Activated naive CD4-positive, alpha-beta T cell treated with anti-CD3 and anti-CD28 coated beads, Interleukin-2, amount 50 U/mL, for 72 hours (primary cell): ENCODE measurements at regions not wholly inside any gene's neighbourhood (a gene's known extent, or its start where the extent isn't known, plus 50 kb on each side); places are given as distances from the start of the nearest gene placed in this dataset.

ENCODE experiments used
- ATAC-seq, 2 donors: fragments of 150-1000 bp; cut with Tn5 transposase; 2 replicates each; pipeline ENCODE4 v1.10.0; 2021; ENCODE audit warnings: mild to moderate bottlenecking in 2 of 2, moderate library complexity in 2 of 2
- DNase-seq, 2 donors: peaks; one replicate each; pipeline ENCODE4 v3.0.0; 2021 to 2022; ENCODE audit warnings: low spot score in 2 of 2
- H3K27ac Mint-ChIP-seq, 2 donors: one replicate each; pipeline ENCODE4 v1.8.0; 2022; ENCODE audit warnings: mild to moderate bottlenecking in 2 of 2, mixed read lengths in 2 of 2
- H3K36me3 Mint-ChIP-seq, 2 donors: one replicate each; pipeline ENCODE4 v1.8.0; 2022; ENCODE audit warnings: mixed read lengths in 2 of 2
- H3K9me3 Mint-ChIP-seq, 2 donors: one replicate each; pipeline ENCODE4 v1.8.0; 2022; ENCODE audit warnings: mixed read lengths in 2 of 2

- DNase-seq: no peak
- no peak for ATAC-seq
- H3K9me3 Mint-ChIP-seq: peaks cover 16 to 25% of the 10 kb centered on the region in 2 donors
- peaks cover 26 to 31% of the 10 kb centered on the region in 2 donors for H3K36me3 Mint-ChIP-seq
- H3K27ac Mint-ChIP-seq: no peak overlapping the region
These were observed 373.1 kb upstream of the DCN start for GRCh38 chr12:91555436-91556415.

GRCh38 chr12:91551927-91552326 is 369.3 kb upstream of the DCN start:
- no peak for ATAC-seq
- DNase-seq: no peak
- H3K36me3 Mint-ChIP-seq: peaks cover 0 to 8% of the 10 kb centered on the region in 2 donors
- no peak overlapping the region for H3K27ac Mint-ChIP-seq
- peaks cover 3 to 19% of the 10 kb centered on the region in 2 donors for H3K9me3 Mint-ChIP-seq

DNA sequence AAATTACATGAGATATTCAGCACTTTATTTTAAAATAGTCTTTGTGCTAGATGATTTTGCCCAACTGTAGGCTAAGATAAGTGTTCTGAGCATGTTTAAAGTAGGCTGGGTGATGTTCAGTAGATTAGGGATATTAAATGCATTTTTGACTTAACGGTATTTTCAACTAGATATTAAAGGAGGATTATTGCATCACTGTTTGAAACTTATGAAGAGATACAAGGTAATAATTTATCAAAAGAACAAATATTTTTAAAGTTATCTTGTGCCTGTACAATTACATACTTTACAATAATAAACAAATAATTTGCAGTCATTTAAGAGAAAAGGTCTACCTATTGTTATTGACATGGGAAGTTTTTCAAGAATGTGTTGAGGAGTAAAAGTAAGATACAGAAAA is 368.6 kb upstream of the DCN start:
- Mint-ChIP-seq H3K27ac (no peak overlapping the region), H3K36me3 (peaks cover 4 to 8% of the 10 kb centered on the region in 2 donors), H3K9me3 (peaks cover 8 to 23% of the 10 kb centered on the region in 2 donors)
- DNase-seq: no peak
- ATAC-seq: no peak

DNA sequence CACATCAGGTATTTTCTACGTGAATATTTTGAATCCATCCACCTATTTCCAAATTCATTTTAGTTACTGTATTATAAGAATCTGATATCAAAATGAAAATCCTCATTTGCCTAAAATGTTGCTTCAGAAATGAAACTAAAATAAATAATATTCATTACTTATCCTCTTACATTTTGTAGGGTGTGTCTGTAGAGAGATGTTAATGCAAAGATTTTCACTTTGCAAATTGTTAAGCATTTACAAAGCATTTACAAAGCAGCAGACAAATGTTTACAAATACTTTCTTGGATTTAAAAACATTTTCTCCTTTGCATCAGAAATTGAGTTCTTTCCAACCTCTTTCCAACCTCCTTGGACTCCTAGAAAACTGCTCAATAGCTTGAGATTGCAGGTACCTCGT is 360.0 kb upstream of the DCN start:
- ATAC-seq: no peak
- Mint-ChIP-seq H3K36me3 (peaks cover 0 to 13% of the 10 kb centered on the region in 2 donors), H3K9me3 (peaks cover 13 to 19% of the 10 kb centered on the region in 2 donors), H3K27ac (no peak overlapping the region)
- DNase-seq: no peak

- peaks cover 12 to 17% of the 10 kb centered on the region in 2 donors for H3K9me3 Mint-ChIP-seq
- H3K27ac Mint-ChIP-seq: no peak overlapping the region
- DNase-seq: no peak
- peaks cover 0 to 13% of the 10 kb centered on the region in 2 donors for H3K36me3 Mint-ChIP-seq
- no peak for ATAC-seq
These were observed 359.4 kb upstream of the DCN start for GRCh38 chr12:91542067-91542466.

DNA sequence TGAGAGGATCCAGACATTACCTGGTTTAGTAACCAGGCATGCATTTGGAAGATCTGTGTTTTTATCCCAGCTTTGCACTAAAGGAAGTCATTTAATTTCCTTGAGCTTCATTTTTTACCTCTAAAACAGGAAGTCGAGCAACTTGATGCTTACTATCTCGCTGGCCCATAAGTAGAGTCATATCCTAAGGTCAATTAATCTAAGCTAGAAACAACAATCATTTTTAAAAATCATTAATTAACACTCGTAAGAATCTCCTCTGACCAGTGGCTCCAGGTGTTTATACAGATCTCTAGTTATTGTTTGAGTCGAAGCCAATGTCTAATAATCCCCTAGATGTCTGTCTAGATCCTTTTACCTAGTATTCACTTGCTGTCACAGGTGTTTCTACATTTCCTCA is 355.8 kb upstream of the DCN start:
- no peak for DNase-seq

DNA sequence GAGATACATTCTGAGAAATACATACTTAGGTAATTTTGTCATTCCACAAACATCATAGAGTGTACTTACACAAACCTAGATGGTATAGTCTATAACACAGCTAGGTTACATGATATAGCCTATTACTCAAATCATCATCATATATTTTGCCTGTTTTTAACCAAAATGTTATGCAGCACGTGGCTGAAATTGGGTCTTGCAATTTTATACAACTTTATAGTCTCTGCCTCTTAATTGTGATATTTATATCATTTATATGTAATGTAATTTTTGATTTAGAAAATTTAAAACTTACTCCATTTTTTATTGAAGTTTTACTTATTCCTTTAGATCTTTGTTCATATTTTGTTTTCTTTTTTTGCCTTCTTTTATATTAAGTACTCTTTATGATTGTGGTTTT is 350.7 kb upstream of the DCN start:
- Mint-ChIP-seq H3K36me3 (peaks cover 0 to 8% of the 10 kb centered on the region in 2 donors), H3K9me3 (peaks cover 5 to 7% of the 10 kb centered on the region in 2 donors), H3K27ac (no peak overlapping the region)
- ATAC-seq (no peak), DNase-seq (no peak)

More for the DNA sequence above, 355.8 kb upstream of the DCN start:
- no peak for ATAC-seq
- peaks cover 0 to 8% of the 10 kb centered on the region in 2 donors for H3K36me3 Mint-ChIP-seq
- peaks cover 7 to 11% of the 10 kb centered on the region in 2 donors for H3K9me3 Mint-ChIP-seq
- no peak overlapping the region for H3K27ac Mint-ChIP-seq

DNA sequence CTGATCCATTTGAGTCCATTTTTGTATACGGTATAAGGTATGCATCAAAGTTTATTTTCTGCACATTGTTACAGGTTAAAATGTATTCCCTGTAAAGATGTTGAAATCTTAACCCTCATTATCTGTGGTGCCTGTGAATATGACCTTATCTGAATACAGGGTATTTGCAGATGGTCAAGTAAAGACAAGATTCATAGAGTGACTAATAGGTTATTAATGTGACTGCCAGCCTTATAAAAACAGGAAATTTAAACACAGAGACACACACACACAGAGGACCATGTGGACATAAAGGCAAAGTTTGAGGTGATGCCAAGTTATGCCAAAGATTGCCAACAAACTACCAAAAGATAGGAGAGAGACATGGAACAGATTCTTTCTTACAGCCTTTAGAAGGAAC is 347.2 kb upstream of the DCN start:
- H3K9me3 Mint-ChIP-seq: peaks cover 3 to 6% of the 10 kb centered on the region in 2 donors
- ATAC-seq (no peak), DNase-seq (no peak)
- H3K27ac Mint-ChIP-seq: no peak overlapping the region
- peaks cover 0 to 5% of the 10 kb centered on the region in 2 donors for H3K36me3 Mint-ChIP-seq

DNA sequence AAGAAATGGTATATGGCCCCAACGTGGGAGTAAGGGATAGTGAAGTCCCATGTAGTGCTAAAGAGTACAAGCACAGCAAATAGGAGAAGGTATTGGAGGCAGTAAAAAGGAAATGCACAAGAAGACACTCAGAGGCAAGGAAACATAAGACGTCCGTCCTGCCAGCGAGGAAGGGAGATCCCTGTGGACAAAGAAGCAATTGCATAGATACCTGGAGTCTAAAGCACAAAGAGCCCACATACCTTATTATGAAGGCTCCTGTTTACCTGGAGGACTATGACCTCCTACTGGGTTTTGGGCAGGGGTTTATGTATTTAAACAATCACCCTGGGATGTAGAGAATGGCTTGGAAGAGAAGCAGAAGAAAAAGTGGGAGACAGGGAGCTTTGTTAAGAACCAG is 341.2 kb upstream of the DCN start:
- H3K36me3 Mint-ChIP-seq: peaks cover 4 to 7% of the 10 kb centered on the region in 2 donors
- ATAC-seq: no peak
- H3K27ac Mint-ChIP-seq: no peak overlapping the region
- DNase-seq: no peak
- no peaks in the 10 kb centered on the region for H3K9me3 Mint-ChIP-seq

GRCh38 chr12:91516695-91517047 is 334.1 kb upstream of the DCN start:
- no peak for DNase-seq
- Mint-ChIP-seq H3K36me3 (peaks cover 4 to 7% of the 10 kb centered on the region in 2 donors), H3K27ac (no peak overlapping the region), H3K9me3 (no peaks in the 10 kb centered on the region)
- ATAC-seq: no peak

DNA sequence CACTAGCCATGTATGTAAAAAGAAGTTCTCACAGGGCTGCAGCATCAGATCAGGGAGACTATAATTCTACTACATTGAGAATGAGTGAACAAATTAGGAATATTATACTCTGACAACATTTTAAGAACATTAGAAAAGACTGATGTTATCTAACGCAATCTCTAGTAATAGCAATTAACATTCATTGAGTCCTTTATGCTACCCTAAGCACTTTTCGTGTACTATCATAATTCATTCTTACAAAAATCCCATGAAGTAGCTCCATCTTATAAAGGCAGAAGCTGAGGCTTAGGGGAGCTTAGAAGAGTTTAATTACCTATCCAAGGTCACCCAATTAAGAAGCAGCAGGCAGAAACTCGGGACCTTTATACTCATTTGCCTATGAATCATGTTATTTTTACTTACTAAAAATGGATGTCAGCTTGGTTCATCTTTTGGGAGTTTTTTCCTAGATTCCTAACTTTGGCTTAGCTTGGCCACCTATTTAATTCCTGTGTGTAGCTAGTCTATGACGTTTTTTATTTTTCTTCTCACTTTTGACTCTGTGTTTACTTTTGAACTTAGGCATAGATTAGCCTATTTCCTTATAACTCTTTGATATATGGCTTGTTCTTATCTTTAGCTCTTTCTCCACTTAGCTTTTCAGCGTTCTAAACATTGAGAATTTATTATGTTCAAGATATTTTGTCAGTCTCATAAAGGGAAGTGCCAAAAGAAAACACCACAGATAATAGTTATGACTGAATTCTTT is 333.5 kb upstream of the DCN start:
- no peaks in the 10 kb centered on the region for H3K9me3 Mint-ChIP-seq
- no peak for ATAC-seq
- no peak for DNase-seq
- no peak overlapping the region for H3K27ac Mint-ChIP-seq
- H3K36me3 Mint-ChIP-seq: peaks cover 4 to 7% of the 10 kb centered on the region in 2 donors

DNA sequence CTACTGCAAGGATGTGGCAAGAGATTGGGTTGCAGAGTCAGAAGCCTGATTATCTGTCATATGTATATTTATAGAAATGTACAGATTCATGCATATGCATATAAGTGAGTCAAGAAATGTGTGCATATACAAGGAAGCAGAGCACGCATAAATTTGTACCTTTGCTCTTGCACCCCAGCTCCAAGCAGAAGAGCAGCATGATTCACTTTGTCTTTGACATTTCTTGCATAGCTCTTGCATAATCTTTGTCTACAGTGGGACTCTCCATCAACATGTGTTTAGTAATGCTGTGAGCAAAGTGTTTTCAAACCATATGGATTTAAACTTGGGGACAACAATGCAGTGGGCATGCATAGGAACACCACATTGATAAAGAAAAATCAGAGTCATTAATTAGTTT is 330.7 kb upstream of the DCN start:
- no peak for ATAC-seq

DNA sequence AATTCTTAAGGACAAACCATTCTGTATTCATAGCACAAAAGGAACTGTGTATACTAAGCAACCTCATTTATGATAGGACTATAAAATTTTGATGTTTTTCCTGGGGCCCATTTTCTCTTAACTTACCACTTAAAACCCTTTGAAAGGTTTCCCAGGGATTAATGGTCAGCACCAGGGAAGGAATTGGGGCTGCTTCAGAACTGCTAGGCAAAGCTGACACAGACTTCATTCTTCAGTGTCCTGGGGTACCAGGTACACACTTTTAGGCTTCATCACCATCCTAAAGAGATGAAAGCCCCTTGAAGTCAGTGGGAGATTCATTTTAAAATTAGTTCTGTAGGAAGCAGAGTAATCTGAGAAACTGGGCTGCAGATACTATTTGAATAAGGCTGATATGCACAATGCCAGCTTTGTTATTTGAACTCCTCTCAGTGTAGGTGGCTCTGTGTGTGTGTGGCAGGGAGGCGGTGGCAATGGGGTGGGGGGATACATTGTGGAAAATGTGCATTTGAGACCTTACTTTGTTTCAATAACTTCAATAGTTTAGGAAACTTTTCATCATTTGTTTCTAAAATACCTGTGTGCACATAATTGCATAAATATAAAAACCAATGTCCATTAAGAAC is 329.3 kb upstream of the DCN start:
- H3K27ac Mint-ChIP-seq: no peak overlapping the region
- H3K9me3 Mint-ChIP-seq: no peaks in the 10 kb centered on the region
- ATAC-seq (no peak), DNase-seq (no peak)
- no peaks in the 10 kb centered on the region for H3K36me3 Mint-ChIP-seq

More for the DNA sequence above, 330.7 kb upstream of the DCN start:
- Mint-ChIP-seq H3K9me3 (no peaks in the 10 kb centered on the region), H3K27ac (no peak overlapping the region), H3K36me3 (no peaks in the 10 kb centered on the region)
- DNase-seq: no peak

DNA sequence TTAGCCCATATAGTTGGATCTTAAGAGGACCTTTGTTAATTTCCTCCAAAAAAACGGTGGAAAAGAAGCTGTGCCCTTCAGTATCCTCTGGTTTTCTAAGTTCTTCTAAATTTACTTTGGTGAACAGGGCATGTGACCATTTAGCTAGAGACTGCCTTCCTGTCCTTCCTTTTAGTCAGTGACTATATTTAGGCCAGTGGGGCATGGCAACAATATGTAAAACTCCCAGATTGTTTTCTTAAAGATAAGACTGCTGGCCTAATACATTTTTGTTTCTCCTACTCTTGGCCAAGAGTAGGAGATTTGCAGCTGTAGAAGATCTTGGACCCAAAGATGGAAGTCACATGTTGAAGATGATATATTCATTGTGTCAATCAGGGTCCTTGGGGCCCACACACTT is 325.1 kb upstream of the DCN start:
- H3K27ac Mint-ChIP-seq: no peak overlapping the region
- H3K9me3 Mint-ChIP-seq: peaks cover 0 to 3% of the 10 kb centered on the region in 2 donors
- ATAC-seq: no peak
- no peaks in the 10 kb centered on the region for H3K36me3 Mint-ChIP-seq
- DNase-seq: no peak

- H3K36me3 Mint-ChIP-seq: no peaks in the 10 kb centered on the region
- H3K9me3 Mint-ChIP-seq: peaks cover 0 to 3% of the 10 kb centered on the region in 2 donors
- H3K27ac Mint-ChIP-seq: no peak overlapping the region
- ATAC-seq (no peak), DNase-seq (no peak)
These were observed 323.8 kb upstream of the DCN start for GRCh38 chr12:91506452-91506851.

DNA sequence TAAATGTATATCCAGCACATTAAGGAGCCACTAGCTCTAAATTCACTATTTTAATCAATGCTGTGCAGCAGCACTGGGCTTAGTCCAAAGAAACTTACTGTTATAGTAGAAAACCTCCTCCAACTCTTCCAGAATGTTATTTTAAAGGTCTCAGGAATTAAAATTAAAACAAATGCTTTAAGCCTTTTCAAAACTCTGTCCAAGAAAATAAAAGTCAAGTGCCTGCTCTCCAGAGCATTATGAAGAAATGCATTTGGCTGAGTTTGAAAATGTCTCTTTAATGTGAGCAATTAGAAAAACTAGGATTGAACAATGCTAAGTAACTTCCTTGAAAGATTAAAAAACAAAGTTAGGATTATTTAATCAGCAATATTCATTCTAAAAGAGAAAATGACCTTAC is 322.4 kb upstream of the DCN start:
- peaks cover 0 to 3% of the 10 kb centered on the region in 2 donors for H3K9me3 Mint-ChIP-seq
- ATAC-seq (no peak), DNase-seq (no peak)
- H3K27ac Mint-ChIP-seq: no peak overlapping the region
- H3K36me3 Mint-ChIP-seq: no peaks in the 10 kb centered on the region

- Mint-ChIP-seq H3K9me3 (peaks cover 0 to 3% of the 10 kb centered on the region in 2 donors), H3K27ac (no peak overlapping the region), H3K36me3 (no peaks in the 10 kb centered on the region)
- ATAC-seq: no peak
- no peak for DNase-seq
These were observed 319.6 kb upstream of the DCN start for GRCh38 chr12:91502208-91502607.
